ENCODE measurements at regions not wholly inside any gene's neighbourhood (a gene's known extent, or its start where the extent isn't known, plus 50 kb on each side); places are given as distances from the start of the nearest gene placed in this dataset.

GRCh38 chr7:93817526-93817925 lies 73.0 kb downstream of the TFPI2 start:
- DNase-seq (ENCODE audit: low spot score): no peak
- Histone ChIP-seq H3K36me3 (ENCODE audit: low read depth) (no peaks in the 10 kb centered on the region), H3K4me3 (ENCODE audit: severe bottlenecking) (no peak overlapping the region), H3K4me1 (ENCODE audit: insufficient read depth, poor library complexity, severe bottlenecking) (no peaks in the 10 kb centered on the region), H3K9me3 (ENCODE audit: severe bottlenecking) (no peaks in the 10 kb centered on the region), H3K27me3 (ENCODE audit: insufficient read depth, poor library complexity, severe bottlenecking) (no peaks in the 10 kb centered on the region), H3K27ac (ENCODE audit: poor library complexity, severe bottlenecking) (no peak overlapping the region)
- no peak for TF ChIP-seq CTCF (IDR thresholded peaks at IDR 0.05; ENCODE audit: poor library complexity, severe bottlenecking)
- ATAC-seq (ENCODE audit: low read depth): no peak

GRCh38 chr7:93817004-93817403 lies 73.5 kb downstream of the TFPI2 start:
- ATAC-seq (ENCODE audit: low read depth): no peak
- H3K27me3 ChIP-seq (ENCODE audit: insufficient read depth, poor library complexity, severe bottlenecking): no peaks in the 10 kb centered on the region
- H3K36me3 ChIP-seq (ENCODE audit: low read depth): no peaks in the 10 kb centered on the region
- no peak for DNase-seq (ENCODE audit: low spot score)
- no peaks in the 10 kb centered on the region for H3K9me3 ChIP-seq (ENCODE audit: severe bottlenecking)
- no peak overlapping the region for H3K4me3 ChIP-seq (ENCODE audit: severe bottlenecking)
- H3K4me1 ChIP-seq (ENCODE audit: insufficient read depth, poor library complexity, severe bottlenecking): no peaks in the 10 kb centered on the region
- TF ChIP-seq CTCF (IDR thresholded peaks at IDR 0.05; ENCODE audit: poor library complexity, severe bottlenecking): no peak
- no peak overlapping the region for H3K27ac ChIP-seq (ENCODE audit: poor library complexity, severe bottlenecking)

GRCh38 chr7:93813514-93813913 lies 77.0 kb downstream of the TFPI2 start:
- H3K27ac ChIP-seq (ENCODE audit: poor library complexity, severe bottlenecking): no peak overlapping the region
- H3K36me3 ChIP-seq (ENCODE audit: low read depth): no peaks in the 10 kb centered on the region
- H3K4me3 ChIP-seq (ENCODE audit: severe bottlenecking): no peak overlapping the region
- no peak for TF ChIP-seq CTCF (IDR thresholded peaks at IDR 0.05; ENCODE audit: poor library complexity, severe bottlenecking)
- DNase-seq (ENCODE audit: low spot score): no peak
- H3K4me1 ChIP-seq (ENCODE audit: insufficient read depth, poor library complexity, severe bottlenecking): no peaks in the 10 kb centered on the region
- no peaks in the 10 kb centered on the region for H3K27me3 ChIP-seq (ENCODE audit: insufficient read depth, poor library complexity, severe bottlenecking)
- no peaks in the 10 kb centered on the region for H3K9me3 ChIP-seq (ENCODE audit: severe bottlenecking)
- ATAC-seq (ENCODE audit: low read depth): no peak

- no peak for ATAC-seq (ENCODE audit: low read depth)
- Histone ChIP-seq H3K36me3 (ENCODE audit: low read depth) (no peaks in the 10 kb centered on the region), H3K4me3 (ENCODE audit: severe bottlenecking) (no peak overlapping the region), H3K4me1 (ENCODE audit: insufficient read depth, poor library complexity, severe bottlenecking) (no peaks in the 10 kb centered on the region), H3K27me3 (ENCODE audit: insufficient read depth, poor library complexity, severe bottlenecking) (no peaks in the 10 kb centered on the region), H3K27ac (ENCODE audit: poor library complexity, severe bottlenecking) (no peak overlapping the region), H3K9me3 (ENCODE audit: severe bottlenecking) (no peaks in the 10 kb centered on the region)
- no peak for DNase-seq (ENCODE audit: low spot score)
- TF ChIP-seq CTCF (IDR thresholded peaks at IDR 0.05; ENCODE audit: poor library complexity, severe bottlenecking): no peak
Measured at GRCh38 chr7:93812061-93812460, 78.5 kb downstream of the TFPI2 start.

- DNase-seq (ENCODE audit: low spot score): no peak
- H3K4me3 ChIP-seq (ENCODE audit: severe bottlenecking): no peak overlapping the region
- ATAC-seq (ENCODE audit: low read depth): no peak
- H3K4me1 ChIP-seq (ENCODE audit: insufficient read depth, poor library complexity, severe bottlenecking): no peaks in the 10 kb centered on the region
- TF ChIP-seq CTCF (IDR thresholded peaks at IDR 0.05; ENCODE audit: poor library complexity, severe bottlenecking): no peak
- no peaks in the 10 kb centered on the region for H3K27me3 ChIP-seq (ENCODE audit: insufficient read depth, poor library complexity, severe bottlenecking)
- no peaks in the 10 kb centered on the region for H3K36me3 ChIP-seq (ENCODE audit: low read depth)
- no peaks in the 10 kb centered on the region for H3K9me3 ChIP-seq (ENCODE audit: severe bottlenecking)
- H3K27ac ChIP-seq (ENCODE audit: poor library complexity, severe bottlenecking): no peak overlapping the region
Measured at GRCh38 chr7:93811198-93811597, 79.4 kb downstream of the TFPI2 start.
